ENCODE measurements at regions not wholly inside any gene's neighbourhood (a gene's known extent, or its start where the extent isn't known, plus 50 kb on each side); places are given as distances from the start of the nearest gene placed in this dataset.

DNA sequence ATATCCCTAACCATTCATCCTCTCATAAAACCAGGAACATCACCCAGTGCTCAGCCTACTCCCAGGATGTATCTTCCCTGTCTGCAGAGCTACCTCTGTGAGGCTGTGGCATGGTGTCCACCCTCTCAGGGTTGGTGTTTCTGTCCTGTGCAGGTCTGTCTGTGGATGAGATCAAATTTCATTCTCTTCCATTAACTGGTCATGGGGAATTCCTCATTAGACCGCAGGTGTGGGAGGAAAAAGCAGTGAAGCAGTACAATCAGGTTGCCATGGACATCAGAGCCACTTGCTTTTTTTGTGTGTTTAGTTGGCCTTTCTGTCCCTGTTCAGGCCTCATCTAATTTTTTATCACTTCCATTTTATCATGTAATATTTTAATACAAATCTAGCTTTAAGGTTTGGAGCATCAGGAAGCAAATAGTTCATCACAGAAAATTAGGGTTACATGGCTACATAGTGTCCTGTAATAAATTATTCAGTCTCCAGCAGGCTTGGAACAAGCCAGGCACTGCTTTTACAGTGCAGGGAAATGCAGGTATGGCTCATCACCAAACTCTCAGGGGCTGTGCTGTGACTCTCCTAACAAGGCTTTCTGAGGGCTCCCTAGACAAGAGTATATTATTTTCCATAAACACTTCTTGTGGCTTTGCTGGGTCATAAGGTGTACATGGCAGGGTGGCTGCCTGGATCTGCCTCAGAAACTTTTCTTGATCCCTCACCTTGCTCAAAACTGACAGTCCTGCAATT is 594.9 kb upstream of the IGFBP3 start:
- DNase-seq: no peak

DNA sequence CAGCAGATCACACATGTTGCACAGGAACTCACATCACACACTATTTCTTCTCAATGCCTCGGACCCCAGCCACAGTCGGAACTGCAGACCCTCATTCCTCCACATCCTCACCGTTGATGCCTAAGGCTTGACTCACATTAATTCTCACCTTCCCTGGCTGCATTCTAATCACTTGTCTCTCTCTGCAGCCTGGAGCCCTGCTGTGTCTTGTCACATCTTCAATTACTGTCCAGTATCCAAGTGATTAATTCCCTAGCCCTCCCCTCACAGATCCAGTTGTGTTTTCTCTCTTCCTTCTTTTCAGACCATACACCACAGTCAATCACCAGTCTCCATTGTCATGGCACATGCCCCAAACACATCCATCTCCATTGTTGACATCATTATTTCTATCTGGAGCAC is 592.4 kb upstream of the IGFBP3 start:
- DNase-seq: no peak

DNA sequence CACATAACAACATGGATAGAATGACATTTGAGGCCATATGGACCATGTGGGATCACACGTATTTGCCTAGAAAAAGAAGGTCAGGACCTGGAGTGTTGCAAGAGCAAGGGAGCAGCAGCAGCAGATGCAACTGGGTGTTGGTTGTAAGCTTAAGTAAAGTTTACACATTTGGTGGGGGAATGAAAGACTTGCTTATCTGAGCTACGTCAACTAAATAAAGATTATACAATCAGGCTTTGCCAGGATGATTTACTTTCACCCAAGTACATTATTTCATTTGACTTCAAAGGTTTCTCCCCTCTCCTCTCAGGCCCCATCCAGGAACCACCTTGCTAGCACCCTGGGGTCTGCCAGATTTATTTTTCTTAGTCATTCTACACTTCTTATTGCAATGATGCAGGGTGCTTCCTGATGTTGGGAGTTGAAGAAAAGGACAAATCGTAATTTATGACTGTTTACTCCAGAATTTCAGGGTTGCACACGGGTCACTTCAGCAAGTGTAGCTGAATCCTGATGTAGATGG is 591.9 kb upstream of the IGFBP3 start:
- DNase-seq: no peak

DNA sequence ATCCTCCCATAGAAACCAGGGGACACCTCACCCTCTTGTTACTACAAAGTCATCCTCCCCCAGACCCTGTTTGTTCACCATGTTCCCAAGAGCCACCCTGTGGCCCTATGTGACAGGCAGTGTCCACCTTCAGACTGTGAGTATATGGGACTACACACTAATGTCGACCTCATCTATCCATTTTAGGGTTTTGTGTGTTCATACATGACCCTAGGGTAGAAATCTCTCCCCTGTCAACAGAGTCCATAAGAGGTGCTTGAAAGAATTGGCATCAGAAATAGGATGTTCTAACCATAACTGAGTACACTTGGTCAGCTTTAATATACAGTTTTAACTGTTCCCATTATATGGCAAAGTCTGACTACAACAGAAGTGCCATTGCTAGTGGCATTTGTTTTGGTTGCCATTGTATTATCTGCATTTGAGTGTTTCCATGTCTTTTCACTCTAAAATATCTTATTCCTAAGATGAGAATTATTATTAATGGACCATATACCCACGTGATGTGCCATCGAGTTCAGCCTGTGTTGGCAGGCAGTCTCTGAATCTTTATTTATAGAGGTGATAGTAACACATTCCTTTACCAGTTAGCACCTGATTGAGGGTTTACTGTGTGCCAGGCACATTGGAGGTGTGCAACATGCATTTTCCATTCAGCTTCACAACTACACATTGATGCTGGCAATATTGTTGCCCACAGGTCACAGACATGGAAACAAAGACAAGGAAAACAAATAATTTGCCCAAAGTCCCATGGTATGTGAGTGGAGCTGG is 590.6 kb upstream of the IGFBP3 start:
- DNase-seq: no peak

DNA sequence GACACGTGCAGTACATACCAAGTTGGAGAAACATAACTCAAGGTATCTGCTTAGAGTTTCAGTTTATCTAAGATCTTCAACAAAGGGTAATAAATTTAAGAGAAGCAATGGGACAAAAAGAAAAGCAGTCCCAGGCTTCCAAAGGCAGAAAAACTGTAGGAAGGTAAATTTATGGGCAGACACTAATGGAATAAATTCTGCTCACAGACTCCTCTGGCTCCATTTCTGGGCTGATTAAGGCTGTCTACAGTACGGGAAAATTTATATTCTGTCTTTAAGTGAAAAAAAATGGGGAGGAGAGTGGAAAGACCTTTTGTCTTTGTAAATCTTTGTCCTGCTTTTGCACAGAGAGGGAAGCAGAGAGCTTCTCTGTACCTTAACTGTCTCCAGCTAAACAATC is 587.5 kb upstream of the IGFBP3 start:
- DNase-seq: no peak

DNA sequence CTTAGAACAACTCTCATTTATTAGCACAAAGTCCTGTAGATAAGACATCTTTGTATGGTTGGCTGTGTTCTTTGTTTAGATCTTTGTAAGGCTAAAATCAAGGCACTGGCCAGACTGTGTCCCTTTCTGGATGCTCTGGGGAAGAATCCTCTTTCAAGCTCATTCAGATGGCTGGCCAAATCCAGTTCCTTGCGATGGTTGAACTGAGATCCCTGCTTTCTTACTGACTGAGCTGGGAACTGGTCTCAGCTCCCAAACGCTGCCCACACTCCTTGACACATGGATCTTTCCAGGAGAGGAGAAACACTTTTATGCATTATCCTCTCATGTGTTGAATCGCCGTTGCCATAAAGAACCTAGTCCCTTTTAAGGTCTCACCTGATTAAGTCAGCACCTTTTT is 586.5 kb upstream of the IGFBP3 start:
- DNase-seq: no peak

DNA sequence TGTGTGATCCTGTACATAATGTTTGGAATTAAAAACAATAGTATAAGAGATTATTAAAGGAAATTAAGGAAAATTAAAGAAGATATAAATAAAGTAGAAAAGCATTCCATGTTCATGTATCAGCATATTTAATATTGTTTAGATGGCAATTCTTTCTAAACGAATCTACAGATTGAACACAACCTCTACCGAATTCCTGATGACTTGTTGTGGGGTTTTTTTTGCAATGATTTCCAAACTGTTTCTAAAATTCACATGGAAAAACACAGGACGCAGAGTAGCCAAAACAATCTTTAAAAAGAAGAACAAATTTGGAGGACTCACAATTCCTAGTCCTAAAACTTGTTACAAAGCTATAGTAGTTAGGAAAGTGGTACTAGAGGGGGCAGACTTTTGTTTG is 573.4 kb upstream of the IGFBP3 start:
- no peak for DNase-seq

DNA sequence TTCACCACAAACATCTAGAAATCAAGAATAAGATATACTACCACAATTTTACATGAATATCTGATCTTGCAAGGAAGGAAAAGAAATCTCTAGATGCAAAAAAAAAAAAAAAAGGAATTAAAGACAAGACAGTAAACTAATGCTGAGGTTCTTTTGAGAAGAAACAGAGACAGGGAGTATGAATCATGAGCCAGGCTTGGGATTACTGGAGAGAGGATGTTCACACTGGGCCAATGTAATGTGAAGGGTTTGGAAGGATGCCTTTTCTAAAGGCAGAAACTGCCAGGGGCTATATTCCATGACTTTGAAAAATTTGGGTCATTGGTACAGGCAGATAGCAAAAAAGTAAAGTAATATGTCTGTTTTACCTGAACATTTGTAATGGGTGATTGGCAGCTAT is 573.0 kb upstream of the IGFBP3 start:
- no peak for DNase-seq

DNA sequence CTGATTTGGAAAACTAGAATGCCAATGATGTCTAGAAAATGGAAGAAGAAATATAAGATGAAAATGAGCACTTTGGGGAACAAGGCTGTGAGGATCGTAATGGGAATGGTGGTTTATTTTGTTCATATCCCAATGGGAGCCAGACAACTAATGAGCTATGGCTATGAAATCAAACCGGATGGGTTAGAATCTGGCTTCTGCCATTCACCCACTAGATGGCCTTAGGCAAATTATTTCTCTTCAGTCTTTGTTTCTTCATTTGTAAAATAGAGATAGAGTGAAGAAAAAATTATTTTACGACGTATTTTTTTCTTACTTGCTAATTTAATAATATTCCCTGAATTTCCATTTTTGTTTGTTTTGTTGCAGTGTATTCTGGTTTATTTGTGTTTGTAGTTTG is 572.1 kb upstream of the IGFBP3 start:
- no peak for DNase-seq

DNA sequence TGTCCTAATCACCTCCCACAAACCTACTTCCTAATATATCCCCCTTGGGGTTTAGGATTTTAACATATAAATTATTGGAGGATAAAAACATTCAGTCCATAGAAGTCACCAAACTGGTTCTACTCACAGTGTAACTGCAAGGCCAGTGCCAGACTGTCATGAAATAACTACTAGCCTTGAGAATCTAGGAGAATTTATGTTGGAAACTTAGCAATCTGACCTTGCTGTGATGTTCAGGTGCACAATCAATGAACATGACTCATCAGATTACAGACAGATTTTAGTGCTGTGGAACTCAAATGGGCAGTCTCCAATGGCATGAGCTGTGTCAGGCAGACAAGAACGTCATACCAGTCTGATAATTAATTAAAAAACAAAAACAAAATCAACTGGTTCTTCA is 571.4 kb upstream of the IGFBP3 start:
- DNase-seq: no peak

DNA sequence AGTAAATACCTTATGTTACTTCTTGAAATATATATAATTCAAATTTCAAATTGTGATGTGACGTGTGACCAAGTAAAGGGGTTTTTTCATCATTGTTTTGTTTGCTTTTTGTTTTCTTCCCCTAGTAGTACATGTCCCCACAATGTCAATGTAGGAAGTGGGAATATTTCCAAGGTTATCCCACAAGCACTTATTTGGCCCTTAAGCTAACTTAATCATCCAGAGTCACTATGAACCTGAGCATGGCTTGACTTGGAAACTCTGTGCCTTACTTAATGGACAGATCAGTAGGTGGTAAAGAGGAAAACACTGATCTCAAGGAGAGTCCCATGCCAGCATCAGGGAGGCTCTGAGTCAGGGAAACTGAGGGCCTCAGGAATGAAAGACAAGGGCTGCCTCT is 569.3 kb upstream of the IGFBP3 start:
- DNase-seq: no peak

DNA sequence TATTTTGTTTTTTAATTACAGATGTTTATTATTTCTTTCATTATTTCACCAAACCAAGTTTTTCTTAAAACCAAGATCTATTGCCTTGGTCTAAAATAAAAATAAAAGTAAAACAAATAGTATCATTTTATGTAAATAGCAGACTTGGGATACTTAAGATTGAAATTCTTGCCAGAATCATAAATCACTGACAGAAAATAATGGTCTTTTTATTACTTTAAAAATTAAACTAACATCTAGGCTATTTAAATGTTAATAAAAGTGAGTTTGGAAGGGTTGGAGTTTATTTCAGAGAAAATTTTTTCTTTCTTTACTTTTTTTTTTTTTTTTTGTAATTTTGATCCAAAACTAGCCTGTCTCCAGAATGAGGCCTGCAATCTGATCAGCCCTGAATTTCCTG is 568.0 kb upstream of the IGFBP3 start:
- no peak for DNase-seq

DNA sequence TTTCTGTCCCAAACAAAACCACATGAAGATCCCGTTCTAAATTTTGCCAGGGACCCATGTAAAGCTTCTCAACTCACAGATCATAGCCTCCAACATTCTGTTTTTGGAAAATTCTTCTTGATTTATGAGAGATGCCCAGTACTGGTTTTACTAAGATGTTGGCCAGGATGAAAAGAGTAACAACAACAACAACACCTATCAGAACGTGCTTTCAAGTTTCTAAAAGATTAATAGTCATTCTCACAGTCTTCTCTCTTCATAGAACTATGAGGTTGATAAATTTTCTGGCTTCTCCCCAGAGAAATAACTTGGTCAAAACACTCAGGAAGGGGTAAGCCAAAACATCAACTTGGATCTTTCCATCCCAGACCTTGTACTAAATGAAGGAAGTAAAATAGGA is 567.5 kb upstream of the IGFBP3 start:
- DNase-seq: no peak

DNA sequence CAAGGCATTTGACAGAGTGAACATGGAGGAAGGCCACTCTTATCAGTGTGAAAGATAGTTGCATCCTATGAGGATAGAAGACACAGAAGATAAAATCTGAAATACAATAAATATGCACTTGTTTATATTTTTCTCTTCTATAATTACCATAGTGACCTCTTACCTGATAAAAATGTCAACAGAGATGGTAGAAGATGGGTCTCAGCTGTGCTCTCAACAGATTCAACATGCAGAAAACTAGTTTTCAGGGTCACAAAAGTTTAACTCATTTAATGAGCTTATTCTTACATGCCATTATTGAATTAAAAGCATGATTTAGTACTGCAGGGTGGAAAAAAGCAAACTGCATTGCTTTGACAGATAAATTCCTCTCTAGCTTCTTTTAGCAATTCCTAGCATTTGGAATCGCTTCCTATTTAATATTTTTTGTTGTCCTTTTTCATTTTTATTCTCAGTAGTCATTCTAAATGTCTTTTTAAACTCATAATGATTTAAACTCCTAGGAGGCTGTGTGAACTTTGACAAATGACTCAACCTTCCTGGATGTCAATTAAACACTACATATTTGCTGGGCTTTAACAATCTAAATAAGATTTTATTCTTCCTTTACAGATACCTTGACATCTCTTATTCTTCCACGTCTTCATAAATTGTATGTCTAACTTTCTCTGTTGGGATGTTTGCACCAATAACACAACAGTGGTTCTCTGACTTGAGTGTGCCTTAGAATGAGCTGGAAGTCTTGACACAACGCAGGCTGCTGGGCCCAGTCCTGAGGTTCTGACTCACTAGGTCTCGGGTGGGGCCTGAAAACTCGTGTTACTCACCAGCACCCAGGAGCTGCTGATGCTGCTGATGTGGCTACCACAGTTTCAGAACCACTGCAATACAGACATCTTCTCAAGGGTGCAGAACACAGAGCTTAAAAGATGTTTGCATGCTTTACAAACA is 565.5 kb upstream of the IGFBP3 start:
- no peak for DNase-seq

DNA sequence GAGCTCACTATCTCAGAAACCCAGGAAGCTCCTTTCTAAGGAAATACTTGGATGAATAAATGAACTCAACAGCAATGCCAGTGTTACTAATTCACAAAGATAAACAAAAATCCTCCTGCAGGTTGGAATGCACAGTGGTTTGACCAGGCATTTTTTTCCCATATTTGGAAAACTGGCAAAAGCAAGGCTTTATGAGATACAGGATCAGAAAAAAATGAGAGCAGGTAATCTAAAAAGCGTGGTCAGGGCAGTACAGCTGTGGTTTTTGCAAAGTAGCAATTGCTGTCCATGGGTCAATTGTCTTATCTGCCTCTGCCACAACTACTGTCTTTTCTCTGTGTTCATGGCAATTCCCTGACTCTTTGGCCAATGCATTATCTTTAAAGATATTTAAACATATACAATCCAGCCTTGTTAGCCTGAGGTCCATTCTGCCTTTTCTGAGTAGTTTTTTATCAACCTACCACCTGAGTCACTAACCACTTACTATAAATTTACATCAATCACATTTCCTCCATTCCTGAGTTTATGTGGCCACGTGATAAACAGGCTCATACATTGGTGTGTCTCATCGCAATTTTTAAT is 564.5 kb upstream of the IGFBP3 start:
- no peak for DNase-seq

DNA sequence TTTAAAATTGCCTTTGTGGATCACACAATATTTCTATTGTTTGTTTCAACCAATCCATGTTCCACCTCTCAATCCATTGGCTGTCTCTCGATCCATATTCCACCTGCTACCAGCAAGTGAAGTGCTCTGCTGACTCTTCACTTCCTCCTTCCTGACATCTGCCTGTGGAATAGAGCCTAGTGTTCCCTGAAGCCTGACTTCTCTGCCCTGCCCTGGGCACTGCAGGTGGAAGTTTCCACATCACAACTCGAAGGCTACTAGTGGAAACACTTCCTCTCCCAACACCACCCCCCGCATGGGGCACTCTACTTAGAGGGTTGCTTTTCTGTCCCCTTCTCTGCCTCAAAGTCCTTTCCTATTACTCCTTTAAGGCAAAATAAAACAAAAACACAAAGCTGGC is 563.8 kb upstream of the IGFBP3 start:
- DNase-seq: no peak

DNA sequence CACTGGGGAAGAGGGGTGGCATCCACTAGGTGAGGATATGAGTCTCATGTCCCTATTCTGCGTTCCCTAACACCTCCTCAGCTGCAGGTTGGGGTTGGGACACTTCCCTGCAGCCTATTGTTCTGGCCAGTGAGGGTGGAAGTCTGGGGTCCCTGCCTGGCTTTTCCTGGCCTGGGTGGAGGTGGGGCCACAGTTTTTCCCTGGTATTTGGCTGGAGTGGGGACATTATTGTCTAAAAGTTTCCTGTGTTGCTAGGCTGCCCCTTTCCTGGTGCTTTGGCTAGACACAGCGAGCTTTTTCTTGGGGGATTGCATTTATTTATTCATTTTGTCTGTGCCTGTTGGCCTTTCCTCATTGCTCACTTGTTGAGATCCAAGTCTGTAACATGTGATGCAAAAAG is 559.5 kb upstream of the IGFBP3 start:
- DNase-seq: no peak

DNA sequence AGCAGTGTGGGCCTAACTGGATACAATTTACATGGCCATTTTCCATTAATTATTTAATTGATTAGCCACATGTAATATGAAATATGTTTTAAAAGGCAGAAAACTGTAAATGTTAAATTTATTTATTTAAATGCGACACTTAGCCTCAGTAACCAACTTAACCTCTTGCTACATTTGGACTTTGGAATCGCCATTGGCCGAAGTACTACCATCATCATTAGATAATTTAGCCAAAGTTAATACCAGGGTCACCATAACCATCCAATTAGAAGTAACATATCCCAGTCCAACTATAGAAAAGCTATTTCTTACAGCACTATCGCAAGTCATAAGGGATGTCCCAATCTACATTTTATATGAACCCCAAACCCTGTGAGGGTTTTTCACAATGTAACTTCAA is 558.6 kb upstream of the IGFBP3 start:
- DNase-seq: no peak

DNA sequence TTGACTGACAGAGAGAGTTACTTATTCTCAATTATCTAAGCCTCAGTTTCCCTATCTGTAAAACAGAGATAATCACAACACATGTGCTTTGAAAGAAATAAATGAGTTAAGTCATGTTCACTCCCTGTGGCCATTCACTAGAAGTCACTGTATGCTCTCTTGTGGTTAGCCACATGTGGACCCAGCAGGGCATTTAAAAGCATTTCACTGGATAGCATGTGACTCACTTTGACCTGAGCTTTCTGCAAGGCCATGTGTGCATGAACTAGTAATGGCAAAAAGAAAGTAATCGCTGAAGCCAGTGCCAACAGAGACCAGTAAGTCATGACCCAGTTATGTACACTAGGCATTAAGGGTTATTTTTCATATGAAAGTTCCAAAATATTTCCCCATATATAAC is 557.0 kb upstream of the IGFBP3 start:
- DNase-seq: no peak

DNA sequence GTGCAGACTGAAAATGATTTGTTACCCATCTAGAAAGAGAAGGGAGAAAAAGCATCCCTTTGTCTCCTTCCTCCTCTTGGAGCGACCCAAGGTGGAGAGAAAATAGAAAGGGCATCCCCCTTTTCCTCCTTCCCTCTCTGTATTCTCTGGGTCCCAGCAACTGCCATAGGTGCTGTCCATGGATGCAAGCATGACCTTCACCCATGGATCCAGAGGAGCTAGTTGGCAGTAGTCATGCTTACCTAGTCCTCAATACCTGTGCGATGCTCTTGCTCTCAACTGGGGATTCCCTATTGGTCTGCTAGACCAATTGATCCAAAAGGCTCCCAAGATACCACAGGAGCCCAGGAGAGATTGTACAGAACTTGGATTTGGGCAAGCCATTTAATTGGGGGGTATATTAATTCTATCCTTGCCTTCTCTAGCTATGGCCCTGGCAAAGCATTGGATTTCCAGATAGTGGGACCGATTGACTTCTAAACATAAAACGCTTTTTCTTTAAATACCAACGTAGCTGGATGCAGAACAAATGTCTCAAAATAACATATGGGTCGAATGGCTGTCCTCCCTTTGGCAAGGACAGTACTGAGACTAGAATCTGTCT is 547.8 kb upstream of the IGFBP3 start:
- no peak for DNase-seq

DNA sequence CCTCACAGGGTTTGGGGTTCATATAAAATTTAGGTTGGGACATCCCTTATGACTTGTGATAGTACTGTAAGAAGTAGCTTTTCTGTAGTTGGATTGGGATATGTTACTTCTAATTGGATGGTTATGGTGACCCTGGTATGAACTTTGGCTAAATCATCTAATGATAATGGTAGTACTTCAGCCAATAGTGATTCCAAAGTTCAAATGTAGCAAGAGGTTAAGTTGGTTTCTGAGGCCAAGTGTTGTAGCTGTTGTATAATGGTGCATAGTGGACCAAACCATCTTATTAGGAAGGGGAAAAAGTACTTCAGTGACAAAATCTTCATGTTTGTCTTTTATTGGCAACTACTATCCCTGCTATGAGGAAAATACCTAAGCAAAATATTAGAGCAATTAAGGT is 542.1 kb upstream of the IGFBP3 start:
- no peak for DNase-seq

DNA sequence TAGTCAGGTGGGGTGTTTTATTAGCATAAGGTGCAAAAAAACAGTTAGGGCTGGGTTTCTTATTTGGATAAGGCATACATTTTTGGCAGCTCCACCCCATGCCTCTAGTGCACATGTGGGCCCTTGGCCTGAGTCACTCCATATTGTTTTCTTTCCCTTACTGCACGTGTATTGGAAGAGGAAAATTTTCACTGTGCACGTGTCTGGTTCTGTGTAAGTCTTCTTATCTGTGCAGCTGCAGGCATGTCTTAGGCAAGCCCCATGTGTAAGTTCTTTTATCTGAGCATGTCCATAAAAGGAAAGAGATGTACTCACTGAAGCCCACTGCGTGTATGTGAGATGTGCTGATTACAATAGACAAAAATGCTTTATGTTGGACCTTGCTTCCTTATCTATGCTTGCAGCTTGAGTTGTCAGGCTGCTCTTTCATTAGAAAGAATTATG is 540.3 kb upstream of the IGFBP3 start:
- no peak for DNase-seq

All from NCI-H446 treated with DMSO at 0.1 percent for 48 hours (cell line).